SK-N-MC (cell line): ENCODE measurements at regions not wholly inside any gene's neighbourhood (a gene's known extent, or its start where the extent isn't known, plus 50 kb on each side); places are given as distances from the start of the nearest gene placed in this dataset.

Experiments used
- DNase-seq: peaks from one replicate; pipeline ENCODE4 v3.0.0-alpha.2; 2011; ENCODE audit warnings: low read depth, low spot score
- H3K27ac ChIP-seq: fragments of 200-600 bp; sonication (generic); 2 replicates; pipeline ENCODE4 v1.5.1; 2016; ENCODE audit warnings: mixed run types
- H3K36me3 ChIP-seq: fragments of 200-600 bp; sonication (generic); 2 replicates; pipeline ENCODE4 v1.6.1; 2017; ENCODE audit warnings: antibody characterized with exemption, low read length, mixed read lengths; ENCODE audit not compliant: insufficient read depth
- H3K4me3 ChIP-seq: fragments of 200-600 bp; sonication (generic); 2 replicates; pipeline ENCODE4 v1.5.1; 2016
- H3K9ac ChIP-seq: fragments of 200-600 bp; sonication (generic); 2 replicates; pipeline ENCODE4 v1.8.0; 2017; ENCODE audit warnings: mixed run types, mixed read lengths; ENCODE audit not compliant: insufficient read length
- H3K9me3 ChIP-seq: fragments of 200-600 bp; sonication (generic); 2 replicates; pipeline ENCODE4 v1.6.1; 2017; ENCODE audit warnings: low read depth, mild to moderate bottlenecking, antibody characterized with exemption, low read length, moderate library complexity, mixed read lengths
- EZH2 ChIP-seq: fragments of 200-600 bp; sonication (generic); IDR thresholded peaks from one replicate; pipeline ENCODE4 v1.6.1; 2017; ENCODE audit warnings: antibody characterized with exemption
- FOXP2 ChIP-seq: optimal IDR thresholded peaks from 2 replicates; pipeline ENCODE3; 2011; ENCODE audit warnings: mild to moderate bottlenecking, moderate library complexity; ENCODE audit not compliant: insufficient read depth; ENCODE audit errors: extremely low read length, control extremely low read depth
- POLR2AphosphoS5 ChIP-seq: IDR thresholded peaks from 2 replicates; pipeline ENCODE4 v1.6.1; 2012; ENCODE audit warnings: mild to moderate bottlenecking, low read depth, low read length, borderline replicate concordance

GRCh38 chr2:15721411-15722067 is 129.9 kb downstream of the DDX1 start:
- H3K4me3 ChIP-seq, result no peak overlapping the region
- H3K9ac ChIP-seq, result no peak overlapping the region
- TF ChIP-seq POLR2AphosphoS5 (no peak), EZH2 (no peak), FOXP2 (no peak)
- H3K27ac ChIP-seq, result no peak overlapping the region
- no peak for DNase-seq
- H3K36me3 ChIP-seq, result no peaks in the 10 kb centered on the region
- H3K9me3 ChIP-seq, result no peaks in the 10 kb centered on the region

GRCh38 chr2:15722980-15723379 is 131.3 kb downstream of the DDX1 start:
- TF ChIP-seq EZH2 (no peak), FOXP2 (no peak), POLR2AphosphoS5 (no peak)
- Histone ChIP-seq H3K9me3 (no peaks in the 10 kb centered on the region), H3K4me3 (no peak overlapping the region), H3K27ac (no peak overlapping the region), H3K9ac (no peak overlapping the region), H3K36me3 (no peaks in the 10 kb centered on the region)
- no peak for DNase-seq

- H3K36me3 ChIP-seq, result no peaks in the 10 kb centered on the region
- H3K4me3 ChIP-seq, result no peak overlapping the region
- H3K27ac ChIP-seq, result no peak overlapping the region
- H3K9me3 ChIP-seq, result no peaks in the 10 kb centered on the region
- H3K9ac ChIP-seq, result no peak overlapping the region
- no peak for DNase-seq
- TF ChIP-seq FOXP2 (no peak), EZH2 (no peak), POLR2AphosphoS5 (no peak)
These were observed 132.6 kb downstream of the DDX1 start for GRCh38 chr2:15724235-15724634.

- no peak overlapping the region for H3K4me3 ChIP-seq
- TF ChIP-seq POLR2AphosphoS5 (no peak), FOXP2 (no peak), EZH2 (no peak)
- no peaks in the 10 kb centered on the region for H3K36me3 ChIP-seq
- no peak overlapping the region for H3K9ac ChIP-seq
- DNase-seq, result no peak
- H3K9me3 ChIP-seq, result no peaks in the 10 kb centered on the region
- no peak overlapping the region for H3K27ac ChIP-seq
These were observed 133.6 kb downstream of the DDX1 start for GRCh38 chr2:15725101-15725781.

- Histone ChIP-seq H3K27ac (no peak overlapping the region), H3K9ac (no peak overlapping the region), H3K36me3 (no peaks in the 10 kb centered on the region), H3K9me3 (no peaks in the 10 kb centered on the region), H3K4me3 (no peak overlapping the region)
- DNase-seq, result no peak
- TF ChIP-seq POLR2AphosphoS5 (no peak), EZH2 (no peak), FOXP2 (no peak)
These were observed 134.1 kb downstream of the DDX1 start for GRCh38 chr2:15725782-15726112.

GRCh38 chr2:15726321-15727057 is 134.8 kb downstream of the DDX1 start:
- no peak for DNase-seq
- no peak overlapping the region for H3K27ac ChIP-seq
- H3K9me3 ChIP-seq, result no peaks in the 10 kb centered on the region
- no peak overlapping the region for H3K9ac ChIP-seq
- TF ChIP-seq POLR2AphosphoS5 (no peak), EZH2 (no peak), FOXP2 (no peak)
- no peak overlapping the region for H3K4me3 ChIP-seq
- no peaks in the 10 kb centered on the region for H3K36me3 ChIP-seq

- Histone ChIP-seq H3K9me3 (no peaks in the 10 kb centered on the region), H3K4me3 (no peak overlapping the region), H3K9ac (no peak overlapping the region), H3K36me3 (no peaks in the 10 kb centered on the region), H3K27ac (no peak overlapping the region)
- TF ChIP-seq FOXP2 (no peak), EZH2 (no peak), POLR2AphosphoS5 (no peak)
- DNase-seq, result no peak
These were observed 136.0 kb downstream of the DDX1 start for GRCh38 chr2:15727396-15728244.

GRCh38 chr2:15728245-15728938 is 136.7 kb downstream of the DDX1 start:
- Histone ChIP-seq H3K27ac (no peak overlapping the region), H3K36me3 (no peaks in the 10 kb centered on the region), H3K9me3 (no peaks in the 10 kb centered on the region), H3K9ac (no peak overlapping the region), H3K4me3 (no peak overlapping the region)
- DNase-seq, result no peak
- no peak for TF ChIP-seq EZH2
- no peak for TF ChIP-seq FOXP2
- no peak for TF ChIP-seq POLR2AphosphoS5
